K562 (cell line): ENCODE measurements at regions not wholly inside any gene's neighbourhood (a gene's known extent, or its start where the extent isn't known, plus 50 kb on each side); places are given as distances from the start of the nearest gene placed in this dataset.

Experiments used
- ATAC-seq: fragments of 200-7000 bp; cut with Tn5 transposase; 3 replicates; pipeline ENCODE4 v1.9.1; 2020; ENCODE audit warnings: moderate library complexity
- BruUV-seq: library from RNA; stranded (reverse); fragments of 400-500 nt; replicated peaks from 2 replicates; lab custom pipeline; 2021; lab: Mats Ljungman, UMichigan
- CTCF ChIA-PET: fragments of 300-600 bp; formaldehyde crosslinking; extraction: SDS; loops from one replicate; lab custom pipeline; 2021; ENCODE audit warnings: low intra/inter-chr PET ratio; lab: Yijun Ruan, JAX
- POLR2A ChIA-PET: fragments of 300-600, 350-650 bp; sonication (Branson Sonifier 250); formaldehyde crosslinking; extraction: SDS; loops from one replicate; lab custom pipeline; 2021; ENCODE audit warnings: antibody characterized with exemption, inconsistent platforms; lab: Yijun Ruan, JAX
- DNase-seq, 4 experiments: peaks; one replicate each; pipeline versions ENCODE4 v3.0.0 to v3.0.0-alpha.2; 2011 to 2018; ENCODE audit warnings: low spot score in 3 of 4, mixed read lengths in 3 of 4; ENCODE audit errors: extremely low read depth in 1 of 4
- FAIRE-seq: peaks from 2 replicates; lab custom pipeline; 2011; peaks lifted over from hg19 to GRCh38; lab: Jason Lieb, UNC
- H2AFZ ChIP-seq: 2 replicates; pipeline ENCODE4 v1.6.0; 2011; ENCODE audit warnings: low read depth, low read length, control low read depth, inconsistent platforms
- H3K27ac ChIP-seq: fragments of 200-600 bp; 3 replicates; pipeline ENCODE4 v1.8.0; 2011; ENCODE audit warnings: low read depth, mild to moderate bottlenecking, control low read depth, inconsistent platforms, low read length, moderate library complexity, mixed read lengths; ENCODE audit errors: extremely low read depth
- H3K27me3 ChIP-seq, 2 experiments: fragments of 300-600 bp in 1 of 2; 2 replicates in 1 of 2; 3 replicates in 1 of 2; pipeline versions ENCODE4 v1.6.0 to v1.8.0; 2011; ENCODE audit warnings: inconsistent platforms in 2 of 2, low read length in 2 of 2, mild to moderate bottlenecking in 1 of 2, mixed read lengths in 1 of 2, moderate library complexity in 1 of 2; ENCODE audit not compliant: control insufficient read depth in 2 of 2, insufficient read depth in 2 of 2
- H3K36me3 ChIP-seq: fragments of 300-600 bp; 3 replicates; pipeline ENCODE4 v1.8.0; 2011; ENCODE audit warnings: mild to moderate bottlenecking, low read length, inconsistent platforms; ENCODE audit not compliant: control insufficient read depth, insufficient read depth
- H3K4me1 ChIP-seq, 2 experiments: fragments of 200-600 bp in 1 of 2; replicated peaks in 1 of 2; 2 replicates in 1 of 2; 3 replicates in 1 of 2; pipeline versions ENCODE4 v1.5.1 to v1.8.0; 2011; ENCODE audit warnings: inconsistent platforms in 2 of 2, low read length in 2 of 2, mild to moderate bottlenecking in 1 of 2, mixed read lengths in 1 of 2, moderate library complexity in 1 of 2; ENCODE audit not compliant: control insufficient read depth in 2 of 2, insufficient read depth in 2 of 2
- H3K4me2 ChIP-seq: 2 replicates; pipeline ENCODE4 v1.6.1; 2011; ENCODE audit warnings: low read length, control low read depth, inconsistent platforms, mixed read lengths; ENCODE audit not compliant: insufficient read depth
- H3K4me3 ChIP-seq: fragments of 200-600 bp; sonication (generic), shearing (Covaris generic); 2 replicates; pipeline ENCODE4 v1.5.1; 2016; ENCODE audit warnings: control low read depth, inconsistent platforms
- H3K79me2 ChIP-seq: fragments of 200-600 bp; 3 replicates; pipeline ENCODE4 v1.8.0; 2011; ENCODE audit warnings: low read length, inconsistent platforms; ENCODE audit not compliant: control insufficient read depth, insufficient read depth
- H3K9ac ChIP-seq, 2 experiments: 2 replicates each; pipeline versions ENCODE4 v1.6.0 to v1.6.1; 2011; ENCODE audit warnings: low read depth in 2 of 2, low read length in 2 of 2, control low read depth in 1 of 2, inconsistent platforms in 1 of 2, mild to moderate bottlenecking in 1 of 2, mixed read lengths in 1 of 2; ENCODE audit not compliant: insufficient read depth in 1 of 2
- H3K9me1 ChIP-seq: one replicate; pipeline ENCODE4 v1.6.0; 2011; ENCODE audit warnings: inconsistent platforms, mild to moderate bottlenecking, low read length, moderate library complexity; ENCODE audit not compliant: control insufficient read depth, insufficient read depth
- H3K9me3 ChIP-seq: replicated peaks from 2 replicates; pipeline ENCODE4 v1.5.1; 2011; ENCODE audit warnings: low read depth, low read length, inconsistent platforms; ENCODE audit not compliant: control insufficient read depth, insufficient read depth
- H4K20me1 ChIP-seq: replicated peaks from 2 replicates; pipeline ENCODE4 v1.6.1; 2011; ENCODE audit warnings: low read length, inconsistent platforms, mixed read lengths; ENCODE audit not compliant: control insufficient read depth, insufficient read depth
- ARID1B ChIP-seq: fragments of 450-650 bp; IDR thresholded peaks from 2 replicates; pipeline ENCODE4 v1.6.1; 2016; ENCODE audit warnings: antibody characterized with exemption, mild to moderate bottlenecking, inconsistent platforms
- BMI1 ChIP-seq: fragments of 150-350 bp; IDR thresholded peaks from 2 replicates; pipeline ENCODE4 v1.6.1; 2014; ENCODE audit warnings: low read length
- FOXO4 ChIP-seq: fragments of 450-650 bp; formaldehyde crosslinking; IDR thresholded peaks from 2 replicates; pipeline ENCODE4 v1.4.0; 2020; ENCODE audit warnings: mild to moderate bottlenecking, moderate library complexity
- GATAD2B ChIP-seq: fragments of 450-650 bp; IDR thresholded peaks from 2 replicates; pipeline ENCODE4 v1.6.1; 2017; ENCODE audit warnings: mild to moderate bottlenecking, borderline replicate concordance
- HIVEP1 ChIP-seq: fragments of 250-450 bp; sonication (Bioruptor Pico); IDR thresholded peaks from 2 replicates; pipeline ENCODE4 v1.4.0; 2020; ENCODE audit warnings: mild to moderate bottlenecking
- HNRNPLL ChIP-seq: fragments of 200-400 bp; formaldehyde crosslinking; IDR thresholded peaks from 2 replicates; pipeline ENCODE4 v1.6.1; 2017; ENCODE audit warnings: low read length, low read depth, mild to moderate bottlenecking; ENCODE audit not compliant: poor library complexity, severe bottlenecking
- MTA2 ChIP-seq: fragments of 450-650 bp; IDR thresholded peaks from 2 replicates; pipeline ENCODE4 v1.6.1; 2016; ENCODE audit warnings: low read depth
- MTF1 ChIP-seq: fragments of 250-450 bp; sonication (Bioruptor Pico); IDR thresholded peaks from 2 replicates; pipeline ENCODE4 v1.9.0; 2021; ENCODE audit warnings: moderate library complexity, mild to moderate bottlenecking, inconsistent platforms, borderline replicate concordance
- NCOA4 ChIP-seq: fragments of 450-650 bp; IDR thresholded peaks from 2 replicates; pipeline ENCODE4 v1.6.1; 2018; ENCODE audit warnings: mild to moderate bottlenecking; ENCODE audit not compliant: partially characterized antibody
- NR2F6 ChIP-seq: fragments of 450-650 bp; formaldehyde crosslinking; IDR thresholded peaks from 2 replicates; pipeline ENCODE4 v1.4.0; 2020; ENCODE audit warnings: mild to moderate bottlenecking
- PPARD ChIP-seq: fragments of 250-450 bp; sonication (Bioruptor Pico); IDR thresholded peaks from 2 replicates; pipeline ENCODE4 v1.8.0; 2022; ENCODE audit warnings: inconsistent platforms, mild to moderate bottlenecking, moderate library complexity
- XRCC5 ChIP-seq: fragments of 200-400 bp; formaldehyde crosslinking; IDR thresholded peaks from 2 replicates; pipeline ENCODE4 v1.6.1; 2017; ENCODE audit warnings: low read depth, mild to moderate bottlenecking, low read length
- ZNF384 ChIP-seq: IDR thresholded peaks from 2 replicates; pipeline ENCODE4 v1.6.1; 2012; ENCODE audit warnings: low read depth, low read length, improper control_type of control experiment
- ZNF551 ChIP-seq: fragments of 250-450 bp; sonication (Bioruptor Pico); IDR thresholded peaks from 2 replicates; pipeline ENCODE4 v1.5.0; 2021; ENCODE audit warnings: mild to moderate bottlenecking, moderate library complexity
- WGBS: fragments of 100-300 bp; shearing (Covaris generic); methylation state at CpG from one replicate; pipeline ENCODE4 v1.1.6; 2016; ENCODE audit warnings: low coverage, mixed read lengths; ENCODE audit not compliant: insufficient coverage; ENCODE audit errors: missing lambda C conversion rate; 5-methylcytosine and 5-hydroxymethylcytosine counted together
- in situ Hi-C: fragments of 300-500 bp; cut with MboI; formaldehyde crosslinking; loops from 4 replicates; pipeline ENCODE4 v1.15.0; 2018; ENCODE audit warnings: inconsistent platforms, mixed read lengths
- intact Hi-C: fragments of 100-400 bp; cut with micrococcal nuclease; formaldehyde crosslinking; loops from 2 replicates; pipeline ENCODE4 v1.14.2; 2022
- TF ChIP-seq, protein P1 (sequence below): fragments of 200-800 bp; sonication (Bioruptor generic); IDR thresholded peaks from 2 replicates; pipeline ENCODE4 v1.6.1; 2016; ENCODE audit warnings: missing genetic modification characterization, missing compliant biosample characterization
- TF ChIP-seq, protein P2 (sequence below): fragments of 450-650 bp; formaldehyde crosslinking; IDR thresholded peaks from 2 replicates; pipeline ENCODE4 v1.4.0; 2020; ENCODE audit warnings: mild to moderate bottlenecking, mixed read lengths

GRCh38 chr19:30755581-30755980 lies 383.4 kb downstream of the ZNF536 start:
- CTCF ChIA-PET, result no interaction called here
- H4K20me1 ChIP-seq, result no peaks in the 10 kb centered on the region; the same call in 1 of the 2 replicates
- TF ChIP-seq HIVEP1 (CRISPR knock-in tag) (no peak), ZNF384 (no peak), PPARD (no peak), XRCC5 (no peak), MTA2 (no peak), GATAD2B (no peak), ZNF551 (no peak), MTF1 (no peak), NR2F6 (CRISPR knock-in tag) (no peak), BMI1 (no peak), NCOA4 (no peak), HNRNPLL (no peak), ARID1B (no peak), FOXO4 (CRISPR knock-in tag) (no peak)
- TF ChIP-seq, protein P1, sequence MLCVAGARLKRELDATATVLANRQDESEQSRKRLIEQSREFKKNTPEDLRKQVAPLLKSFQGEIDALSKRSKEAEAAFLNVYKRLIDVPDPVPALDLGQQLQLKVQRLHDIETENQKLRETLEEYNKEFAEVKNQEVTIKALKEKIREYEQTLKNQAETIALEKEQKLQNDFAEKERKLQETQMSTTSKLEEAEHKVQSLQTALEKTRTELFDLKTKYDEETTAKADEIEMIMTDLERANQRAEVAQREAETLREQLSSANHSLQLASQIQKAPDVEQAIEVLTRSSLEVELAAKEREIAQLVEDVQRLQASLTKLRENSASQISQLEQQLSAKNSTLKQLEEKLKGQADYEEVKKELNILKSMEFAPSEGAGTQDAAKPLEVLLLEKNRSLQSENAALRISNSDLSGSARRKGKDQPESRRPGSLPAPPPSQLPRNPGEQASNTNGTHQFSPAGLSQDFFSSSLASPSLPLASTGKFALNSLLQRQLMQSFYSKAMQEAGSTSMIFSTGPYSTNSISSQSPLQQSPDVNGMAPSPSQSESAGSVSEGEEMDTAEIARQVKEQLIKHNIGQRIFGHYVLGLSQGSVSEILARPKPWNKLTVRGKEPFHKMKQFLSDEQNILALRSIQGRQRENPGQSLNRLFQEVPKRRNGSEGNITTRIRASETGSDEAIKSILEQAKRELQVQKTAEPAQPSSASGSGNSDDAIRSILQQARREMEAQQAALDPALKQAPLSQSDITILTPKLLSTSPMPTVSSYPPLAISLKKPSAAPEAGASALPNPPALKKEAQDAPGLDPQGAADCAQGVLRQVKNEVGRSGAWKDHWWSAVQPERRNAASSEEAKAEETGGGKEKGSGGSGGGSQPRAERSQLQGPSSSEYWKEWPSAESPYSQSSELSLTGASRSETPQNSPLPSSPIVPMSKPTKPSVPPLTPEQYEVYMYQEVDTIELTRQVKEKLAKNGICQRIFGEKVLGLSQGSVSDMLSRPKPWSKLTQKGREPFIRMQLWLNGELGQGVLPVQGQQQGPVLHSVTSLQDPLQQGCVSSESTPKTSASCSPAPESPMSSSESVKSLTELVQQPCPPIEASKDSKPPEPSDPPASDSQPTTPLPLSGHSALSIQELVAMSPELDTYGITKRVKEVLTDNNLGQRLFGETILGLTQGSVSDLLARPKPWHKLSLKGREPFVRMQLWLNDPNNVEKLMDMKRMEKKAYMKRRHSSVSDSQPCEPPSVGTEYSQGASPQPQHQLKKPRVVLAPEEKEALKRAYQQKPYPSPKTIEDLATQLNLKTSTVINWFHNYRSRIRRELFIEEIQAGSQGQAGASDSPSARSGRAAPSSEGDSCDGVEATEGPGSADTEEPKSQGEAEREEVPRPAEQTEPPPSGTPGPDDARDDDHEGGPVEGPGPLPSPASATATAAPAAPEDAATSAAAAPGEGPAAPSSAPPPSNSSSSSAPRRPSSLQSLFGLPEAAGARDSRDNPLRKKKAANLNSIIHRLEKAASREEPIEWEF (CRISPR knock-in tag), result no peak
- TF ChIP-seq, protein P2, sequence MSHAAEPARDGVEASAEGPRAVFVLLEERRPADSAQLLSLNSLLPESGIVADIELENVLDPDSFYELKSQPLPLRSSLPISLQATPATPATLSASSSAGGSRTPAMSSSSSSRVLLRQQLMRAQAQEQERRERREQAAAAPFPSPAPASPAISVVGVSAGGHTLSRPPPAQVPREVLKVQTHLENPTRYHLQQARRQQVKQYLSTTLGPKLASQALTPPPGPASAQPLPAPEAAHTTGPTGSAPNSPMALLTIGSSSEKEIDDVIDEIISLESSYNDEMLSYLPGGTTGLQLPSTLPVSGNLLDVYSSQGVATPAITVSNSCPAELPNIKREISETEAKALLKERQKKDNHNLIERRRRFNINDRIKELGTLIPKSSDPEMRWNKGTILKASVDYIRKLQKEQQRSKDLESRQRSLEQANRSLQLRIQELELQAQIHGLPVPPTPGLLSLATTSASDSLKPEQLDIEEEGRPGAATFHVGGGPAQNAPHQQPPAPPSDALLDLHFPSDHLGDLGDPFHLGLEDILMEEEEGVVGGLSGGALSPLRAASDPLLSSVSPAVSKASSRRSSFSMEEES (CRISPR knock-in tag), result no peak

More at GRCh38 chr19:30755581-30755980, 383.4 kb downstream of the ZNF536 start:
- Histone ChIP-seq H3K27me3 (no peaks in the 10 kb centered on the region), H3K9me1 (no peaks in the 10 kb centered on the region), H3K4me1 (no peaks in the 10 kb centered on the region), H2AFZ (no peak overlapping the region), H3K27ac (no peak overlapping the region), H3K79me2 (no peaks in the 10 kb centered on the region), H3K4me3 (no peak overlapping the region), H3K9me3 (no peaks in the 10 kb centered on the region), H3K4me2 (no peak overlapping the region), H3K36me3 (no peaks in the 10 kb centered on the region), H3K9ac (no peak overlapping the region)
- 0% methylated on average over 7 of the region's 7 CpGs for WGBS
- ATAC-seq (no peak), FAIRE-seq (no peak), DNase-seq (no peak)
- intact Hi-C loops (no loop called here), in situ Hi-C loops (no loop called here)
- no TSS peak for BruUV-seq
- POLR2A ChIA-PET, result no interaction called here
